HepG2 (cell line): ENCODE measurements at regions not wholly inside any gene's neighbourhood (a gene's known extent, or its start where the extent isn't known, plus 50 kb on each side); places are given as distances from the start of the nearest gene placed in this dataset.
A peak's percentile ranks its signal among the peaks of the same experiment; 100 is the strongest.

ENCODE experiments used
- ELF1 ChIP-seq: sonication (generic); formaldehyde crosslinking; IDR thresholded peaks from 2 replicates; pipeline ENCODE4 v1.4.0; 2020; ENCODE audit warnings: missing genetic modification reagents
- HNF4G ChIP-seq, 2 experiments: sonication (generic) in 1 of 2; formaldehyde crosslinking in 1 of 2; IDR thresholded peaks; 2 replicates each; pipeline versions ENCODE4 v1.4.0 to v1.6.1; 2011 to 2020; ENCODE audit warnings: borderline replicate concordance in 2 of 2, low read depth in 2 of 2, mild to moderate bottlenecking in 2 of 2, low read length in 1 of 2, missing genetic modification reagents in 1 of 2, moderate library complexity in 1 of 2
- MED8 ChIP-seq: sonication (generic); formaldehyde crosslinking; IDR thresholded peaks from 2 replicates; pipeline ENCODE4 v1.8.1; 2023; ENCODE audit warnings: mild to moderate bottlenecking, missing genetic modification reagents; ENCODE audit not compliant: insufficient replicate concordance
- NFKBIZ ChIP-seq: IDR thresholded peaks from 2 replicates; pipeline ENCODE4 v1.6.1; 2018; ENCODE audit warnings: missing genetic modification reagents, missing compliant biosample characterization
- PPARG ChIP-seq: conservative IDR thresholded peaks from 2 replicates; pipeline ENCODE4 v1.6.1; 2016; ENCODE audit warnings: missing biosample characterization, missing genetic modification reagents
- RELA ChIP-seq: sonication (generic); formaldehyde crosslinking; IDR thresholded peaks from 2 replicates; pipeline ENCODE4 v1.4.0; 2020; ENCODE audit warnings: missing genetic modification reagents
- RXRB ChIP-seq: IDR thresholded peaks from 2 replicates; pipeline ENCODE4 v1.6.1; 2016; ENCODE audit warnings: borderline replicate concordance, missing genetic modification reagents, missing compliant biosample characterization
- ZFP90 ChIP-seq: sonication (generic); formaldehyde crosslinking; IDR thresholded peaks from 2 replicates; pipeline ENCODE4 v1.8.0; 2022; ENCODE audit warnings: missing genetic modification reagents, mild to moderate bottlenecking, inconsistent platforms, borderline replicate concordance
- ZNF329 ChIP-seq: sonication (generic); formaldehyde crosslinking; IDR thresholded peaks from 2 replicates; pipeline ENCODE4 v1.9.0; 2021; ENCODE audit warnings: low read depth, mild to moderate bottlenecking, missing genetic modification reagents
- ZNF839 ChIP-seq: sonication (generic); formaldehyde crosslinking; IDR thresholded peaks from 2 replicates; pipeline ENCODE4 v1.4.0; 2020; ENCODE audit warnings: missing genetic modification reagents, mild to moderate bottlenecking, borderline replicate concordance
- TF ChIP-seq, protein P1 (sequence below): sonication (generic); formaldehyde crosslinking; IDR thresholded peaks from 2 replicates; pipeline ENCODE4 v1.4.0; 2020; ENCODE audit warnings: mild to moderate bottlenecking, missing genetic modification reagents
- TF ChIP-seq, protein P2 (sequence below): sonication (generic); formaldehyde crosslinking; IDR thresholded peaks from 2 replicates; pipeline ENCODE4 v1.8.0; 2022; ENCODE audit warnings: missing genetic modification reagents, low read depth, mild to moderate bottlenecking, borderline replicate concordance
- TF ChIP-seq, protein P3 (sequence below): sonication (generic); formaldehyde crosslinking; IDR thresholded peaks from 2 replicates; pipeline ENCODE4 v1.4.0; 2020; ENCODE audit warnings: missing genetic modification reagents, borderline replicate concordance
- TF ChIP-seq, protein P4 (sequence below): sonication (generic); formaldehyde crosslinking; conservative IDR thresholded peaks from 2 replicates; pipeline ENCODE4 v1.4.0; 2020; ENCODE audit warnings: missing genetic modification reagents

DNA sequence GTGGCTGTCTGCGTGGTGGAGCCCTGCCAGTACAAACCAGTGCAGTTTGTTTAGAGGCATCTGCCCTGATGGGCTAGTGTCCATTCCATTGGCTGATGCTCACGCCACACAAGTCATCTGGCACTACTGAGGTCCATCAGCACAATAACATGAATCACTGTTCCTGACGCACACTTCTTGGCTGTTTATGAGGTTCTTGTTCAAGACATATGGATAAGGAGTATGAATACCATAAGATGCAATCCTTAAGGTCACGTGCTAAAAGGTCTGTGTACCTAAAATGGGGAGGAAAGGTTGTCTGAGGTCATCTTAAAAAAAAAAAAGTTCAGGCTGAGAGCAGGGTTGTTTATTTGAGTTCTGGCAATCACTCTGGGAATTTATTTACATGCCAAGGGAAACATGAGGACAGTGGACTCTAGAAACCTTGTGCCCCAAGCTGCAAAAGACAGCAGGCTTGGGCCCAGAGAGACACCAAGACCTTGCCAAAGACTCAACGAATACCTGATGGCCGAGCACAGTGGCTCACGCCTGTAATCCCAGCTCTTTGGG lies 54.1 kb upstream of the SHLD1 start (continued):
- TF ChIP-seq, protein P1, sequence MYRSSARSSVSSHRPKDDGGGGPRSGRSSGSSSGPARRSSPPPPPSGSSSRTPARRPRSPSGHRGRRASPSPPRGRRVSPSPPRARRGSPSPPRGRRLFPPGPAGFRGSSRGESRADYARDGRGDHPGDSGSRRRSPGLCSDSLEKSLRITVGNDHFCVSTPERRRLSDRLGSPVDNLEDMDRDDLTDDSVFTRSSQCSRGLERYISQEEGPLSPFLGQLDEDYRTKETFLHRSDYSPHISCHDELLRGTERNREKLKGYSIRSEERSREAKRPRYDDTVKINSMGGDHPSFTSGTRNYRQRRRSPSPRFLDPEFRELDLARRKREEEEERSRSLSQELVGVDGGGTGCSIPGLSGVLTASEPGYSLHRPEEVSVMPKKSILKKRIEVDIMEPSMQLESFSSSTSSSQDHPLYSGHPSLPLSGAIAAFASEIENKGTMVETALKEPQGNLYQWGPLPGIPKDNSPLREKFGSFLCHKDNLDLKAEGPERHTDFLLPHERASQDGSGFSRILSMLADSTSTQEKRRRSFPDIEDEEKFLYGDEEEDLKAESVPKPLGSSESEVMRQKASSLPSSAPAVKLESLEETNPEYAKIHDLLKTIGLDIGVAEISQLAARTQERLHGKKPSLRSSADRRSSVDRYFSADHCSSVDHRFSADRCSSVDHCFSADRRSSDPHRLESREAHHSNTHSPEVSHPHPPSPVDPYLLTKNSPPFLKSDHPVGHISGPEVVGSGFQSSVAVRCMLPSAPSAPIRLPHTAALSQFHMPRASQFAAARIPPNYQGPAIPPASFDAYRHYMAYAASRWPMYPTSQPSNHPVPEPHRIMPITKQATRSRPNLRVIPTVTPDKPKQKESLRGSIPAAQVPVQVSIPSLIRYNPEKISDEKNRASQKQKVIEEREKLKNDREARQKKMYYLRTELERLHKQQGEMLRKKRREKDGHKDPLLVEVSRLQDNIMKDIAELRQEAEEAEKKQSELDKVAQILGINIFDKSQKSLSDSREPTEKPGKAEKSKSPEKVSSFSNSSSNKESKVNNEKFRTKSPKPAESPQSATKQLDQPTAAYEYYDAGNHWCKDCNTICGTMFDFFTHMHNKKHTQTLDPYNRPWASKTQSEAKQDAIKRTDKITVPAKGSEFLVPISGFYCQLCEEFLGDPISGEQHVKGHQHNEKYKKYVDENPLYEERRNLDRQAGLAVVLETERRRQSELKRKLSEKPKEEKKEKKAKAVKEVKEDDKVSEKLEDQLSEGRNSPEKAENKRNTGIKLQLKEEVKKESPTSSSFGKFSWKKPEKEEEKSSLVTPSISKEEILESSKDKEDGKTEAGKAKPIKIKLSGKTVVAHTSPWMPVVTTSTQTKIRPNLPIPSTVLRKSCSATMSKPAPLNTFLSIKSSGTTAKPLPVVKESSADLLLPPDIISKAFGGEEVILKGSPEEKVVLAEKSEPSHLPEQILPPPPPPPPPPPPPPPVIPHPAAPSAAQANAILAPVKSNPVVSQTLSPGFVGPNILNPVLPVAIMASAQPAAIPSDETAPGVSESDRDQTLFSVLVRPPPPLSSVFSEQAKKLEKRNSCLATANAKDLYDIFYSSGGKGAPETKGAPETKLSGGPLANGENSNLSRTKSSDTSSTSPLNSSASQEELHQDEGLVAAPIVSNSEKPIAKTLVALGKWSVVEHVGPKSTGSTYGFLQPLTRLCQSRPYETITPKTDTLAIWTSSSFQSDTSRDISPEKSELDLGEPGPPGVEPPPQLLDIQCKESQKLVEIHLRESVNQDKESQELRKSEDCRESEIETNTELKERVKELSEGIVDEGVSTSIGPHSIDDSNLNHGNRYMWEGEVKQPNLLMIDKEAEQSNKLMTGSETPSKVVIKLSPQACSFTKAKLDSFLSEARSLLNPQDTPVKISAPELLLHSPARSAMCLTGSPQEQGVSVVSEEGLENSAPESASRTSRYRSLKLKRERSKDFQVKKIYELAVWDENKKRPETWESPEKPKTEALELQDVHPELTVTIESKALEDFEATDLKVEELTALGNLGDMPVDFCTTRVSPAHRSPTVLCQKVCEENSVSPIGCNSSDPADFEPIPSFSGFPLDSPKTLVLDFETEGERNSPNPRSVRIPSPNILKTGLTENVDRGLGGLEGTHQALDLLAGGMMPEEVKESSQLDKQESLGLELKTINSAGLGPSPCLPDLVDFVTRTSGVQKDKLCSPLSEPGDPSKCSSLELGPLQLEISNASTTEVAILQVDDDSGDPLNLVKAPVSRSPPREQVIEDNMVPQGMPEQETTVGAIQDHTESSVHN (CRISPR knock-in tag), result no peak
- peak; percentile 35 for TF ChIP-seq MED8 (CRISPR knock-in tag)
- peak; percentile 98 for TF ChIP-seq RXRB (CRISPR knock-in tag)
- TF ChIP-seq ELF1 (CRISPR knock-in tag), result no peak
- TF ChIP-seq ZFP90, result no peak
- TF ChIP-seq, protein P2, sequence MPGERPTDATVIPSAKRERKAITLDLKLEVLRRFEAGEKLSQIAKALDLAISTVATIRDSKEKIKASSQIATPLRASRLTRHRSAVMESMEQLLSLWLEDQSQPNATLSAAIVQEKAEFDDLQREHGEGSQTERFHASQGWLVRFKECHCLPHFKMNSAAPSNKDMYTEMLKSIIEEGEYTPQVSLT (CRISPR knock-in tag), result no peak
- peak; percentile 75 for TF ChIP-seq PPARG
- no peak for TF ChIP-seq ZNF329 (CRISPR knock-in tag)
- TF ChIP-seq, protein P3, sequence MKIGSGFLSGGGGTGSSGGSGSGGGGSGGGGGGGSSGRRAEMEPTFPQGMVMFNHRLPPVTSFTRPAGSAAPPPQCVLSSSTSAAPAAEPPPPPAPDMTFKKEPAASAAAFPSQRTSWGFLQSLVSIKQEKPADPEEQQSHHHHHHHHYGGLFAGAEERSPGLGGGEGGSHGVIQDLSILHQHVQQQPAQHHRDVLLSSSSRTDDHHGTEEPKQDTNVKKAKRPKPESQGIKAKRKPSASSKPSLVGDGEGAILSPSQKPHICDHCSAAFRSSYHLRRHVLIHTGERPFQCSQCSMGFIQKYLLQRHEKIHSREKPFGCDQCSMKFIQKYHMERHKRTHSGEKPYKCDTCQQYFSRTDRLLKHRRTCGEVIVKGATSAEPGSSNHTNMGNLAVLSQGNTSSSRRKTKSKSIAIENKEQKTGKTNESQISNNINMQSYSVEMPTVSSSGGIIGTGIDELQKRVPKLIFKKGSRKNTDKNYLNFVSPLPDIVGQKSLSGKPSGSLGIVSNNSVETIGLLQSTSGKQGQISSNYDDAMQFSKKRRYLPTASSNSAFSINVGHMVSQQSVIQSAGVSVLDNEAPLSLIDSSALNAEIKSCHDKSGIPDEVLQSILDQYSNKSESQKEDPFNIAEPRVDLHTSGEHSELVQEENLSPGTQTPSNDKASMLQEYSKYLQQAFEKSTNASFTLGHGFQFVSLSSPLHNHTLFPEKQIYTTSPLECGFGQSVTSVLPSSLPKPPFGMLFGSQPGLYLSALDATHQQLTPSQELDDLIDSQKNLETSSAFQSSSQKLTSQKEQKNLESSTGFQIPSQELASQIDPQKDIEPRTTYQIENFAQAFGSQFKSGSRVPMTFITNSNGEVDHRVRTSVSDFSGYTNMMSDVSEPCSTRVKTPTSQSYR, result no peak
- TF ChIP-seq RELA (CRISPR knock-in tag), result no peak
- TF ChIP-seq, protein P4, sequence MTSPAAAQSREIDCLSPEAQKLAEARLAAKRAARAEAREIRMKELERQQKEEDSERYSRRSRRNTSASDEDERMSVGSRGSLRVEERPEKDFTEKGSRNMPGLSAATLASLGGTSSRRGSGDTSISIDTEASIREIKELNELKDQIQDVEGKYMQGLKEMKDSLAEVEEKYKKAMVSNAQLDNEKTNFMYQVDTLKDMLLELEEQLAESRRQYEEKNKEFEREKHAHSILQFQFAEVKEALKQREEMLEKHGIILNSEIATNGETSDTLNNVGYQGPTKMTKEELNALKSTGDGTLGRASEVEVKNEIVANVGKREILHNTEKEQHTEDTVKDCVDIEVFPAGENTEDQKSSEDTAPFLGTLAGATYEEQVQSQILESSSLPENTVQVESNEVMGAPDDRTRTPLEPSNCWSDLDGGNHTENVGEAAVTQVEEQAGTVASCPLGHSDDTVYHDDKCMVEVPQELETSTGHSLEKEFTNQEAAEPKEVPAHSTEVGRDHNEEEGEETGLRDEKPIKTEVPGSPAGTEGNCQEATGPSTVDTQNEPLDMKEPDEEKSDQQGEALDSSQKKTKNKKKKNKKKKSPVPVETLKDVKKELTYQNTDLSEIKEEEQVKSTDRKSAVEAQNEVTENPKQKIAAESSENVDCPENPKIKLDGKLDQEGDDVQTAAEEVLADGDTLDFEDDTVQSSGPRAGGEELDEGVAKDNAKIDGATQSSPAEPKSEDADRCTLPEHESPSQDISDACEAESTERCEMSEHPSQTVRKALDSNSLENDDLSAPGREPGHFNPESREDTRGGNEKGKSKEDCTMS (CRISPR knock-in tag), result no peak
- no peak for TF ChIP-seq HNF4G (IDR thresholded peaks at IDR 0.05; ENCODE audit: borderline replicate concordance, low read depth, low read length)
- no peak for TF ChIP-seq HNF4G (CRISPR knock-in tag; IDR thresholded peaks at IDR 0.05; ENCODE audit: borderline replicate concordance, low read depth)
- TF ChIP-seq NFKBIZ, result no peak
- TF ChIP-seq ZNF839 (CRISPR knock-in tag), result no peak
